HCT116 (cell line): ENCODE measurements at regions not wholly inside any gene's neighbourhood (a gene's known extent, or its start where the extent isn't known, plus 50 kb on each side); places are given as distances from the start of the nearest gene placed in this dataset.

Source experiments
- ATAC-seq: fragments of 200-7000 bp; cut with Tn5 transposase; 2 replicates; pipeline ENCODE4 v1.9.1; 2020; ENCODE audit warnings: mild to moderate bottlenecking, moderate library complexity
- BruUV-seq: library from RNA; stranded (reverse); fragments of 400-500 nt; replicated peaks from 2 replicates; lab custom pipeline; 2021; lab: Mats Ljungman, UMichigan
- CTCF ChIA-PET: fragments of 300-600 bp; sonication (Branson Sonifier 250); formaldehyde crosslinking; loops from one replicate; lab custom pipeline; 2021; ENCODE audit warnings: antibody characterized with exemption; lab: Charles Lee
- POLR2A ChIA-PET: fragments of 300-600, 350-600 bp; sonication (Branson Sonifier 250); formaldehyde crosslinking; loops from one replicate; lab custom pipeline; 2021; ENCODE audit warnings: antibody characterized with exemption; lab: Charles Lee
- RAD21 ChIA-PET, 2 experiments: fragments of 300-600 bp; sonication (Branson Sonifier 250); formaldehyde crosslinking; loops; one replicate each; lab custom pipeline; 2023; ENCODE audit warnings: low total read pairs in 2 of 2; ENCODE audit not compliant: uncharacterized antibody in 2 of 2, unreplicated experiment in 2 of 2, low non-redundant PET in 1 of 2; lab: Charles Lee
- DNase-seq: peaks from one replicate; pipeline ENCODE4 v3.0.0-alpha.2; 2010; ENCODE audit warnings: low read depth, low spot score
- H2AFZ ChIP-seq: fragments of 200-600 bp; shearing (Covaris generic), sonication (generic); 2 replicates; pipeline ENCODE4 v1.6.1; 2017; ENCODE audit warnings: low read depth, mixed run types, mixed read lengths, antibody characterized with exemption, low read length; ENCODE audit not compliant: poor library complexity, severe bottlenecking
- H3K27ac ChIP-seq: 2 replicates; pipeline ENCODE4 v1.5.1; 2012; ENCODE audit warnings: low read depth, low read length
- H3K27me3 ChIP-seq: fragments of 200-600 bp; sonication (generic); 2 replicates; pipeline ENCODE4 v1.6.1; 2016; ENCODE audit warnings: mixed run types, low read length, mixed read lengths; ENCODE audit not compliant: insufficient read depth
- H3K36me3 ChIP-seq, 2 experiments: fragments of 200-500 bp in 1 of 2; fragments of 200-600 bp in 1 of 2; sonication (Bioruptor generic) in 1 of 2; sonication (generic) in 1 of 2; 2 replicates each; pipeline versions ENCODE4 v1.5.1 to v1.6.1; 2014 to 2016; ENCODE audit warnings: low read length in 2 of 2, inconsistent platforms in 1 of 2, mixed read lengths in 1 of 2, mixed run types in 1 of 2; ENCODE audit not compliant: insufficient read depth in 2 of 2, control insufficient read depth in 1 of 2
- H3K4me1 ChIP-seq, 2 experiments: fragments of 200-600 bp in 1 of 2; sonication (generic) in 1 of 2; 2 replicates each; pipeline versions ENCODE4 v1.5.1 to v1.6.1; 2012 to 2017; ENCODE audit warnings: low read length in 2 of 2, inconsistent platforms in 1 of 2, mild to moderate bottlenecking in 1 of 2, mixed read lengths in 1 of 2, mixed run types in 1 of 2, moderate library complexity in 1 of 2; ENCODE audit not compliant: insufficient read depth in 2 of 2, control insufficient read depth in 1 of 2
- H3K4me2 ChIP-seq: fragments of 200-600 bp; sonication (generic); 2 replicates; pipeline ENCODE4 v1.6.1; 2017; ENCODE audit warnings: mixed run types, low read length, mixed read lengths
- H3K4me3 ChIP-seq, 2 experiments: fragments of 200-600 bp in 1 of 2; sonication (generic) in 1 of 2; replicated peaks in 1 of 2; 2 replicates each; pipeline ENCODE4 v1.5.1; 2011 to 2016; ENCODE audit warnings: low read length in 2 of 2, control low read depth in 1 of 2, low read depth in 1 of 2, mild to moderate bottlenecking in 1 of 2, mixed read lengths in 1 of 2, mixed run types in 1 of 2
- H3K79me2 ChIP-seq: fragments of 200-600 bp; sonication (generic); 2 replicates; pipeline ENCODE4 v1.6.1; 2017; ENCODE audit warnings: mild to moderate bottlenecking, mixed run types, low read length, moderate library complexity, mixed read lengths; ENCODE audit not compliant: insufficient read depth
- H3K9ac ChIP-seq: fragments of 200-600 bp; sonication (generic); 2 replicates; pipeline ENCODE4 v1.6.1; 2016; ENCODE audit warnings: low read length, mixed read lengths
- H3K9me2 ChIP-seq: fragments of 200-600 bp; sonication (generic), shearing (Covaris generic); 2 replicates; pipeline ENCODE4 v1.6.1; 2017; ENCODE audit warnings: mixed run types, mild to moderate bottlenecking, moderate library complexity; ENCODE audit not compliant: insufficient read depth
- H3K9me3 ChIP-seq, 2 experiments: fragments of 200-500 bp in 1 of 2; fragments of 200-600 bp in 1 of 2; sonication (Bioruptor generic) in 1 of 2; sonication (generic) in 1 of 2; 2 replicates each; pipeline ENCODE4 v1.6.1; 2014 to 2017; ENCODE audit warnings: low read length in 2 of 2, mixed read lengths in 2 of 2, inconsistent platforms in 1 of 2, low read depth in 1 of 2, mild to moderate bottlenecking in 1 of 2, mixed run types in 1 of 2, moderate library complexity in 1 of 2; ENCODE audit not compliant: control insufficient read depth in 1 of 2, insufficient read depth in 1 of 2
- H4K20me1 ChIP-seq: fragments of 200-600 bp; sonication (generic), shearing (Covaris generic); 2 replicates; pipeline ENCODE4 v1.6.1; 2017; ENCODE audit warnings: mixed run types, mild to moderate bottlenecking, moderate library complexity; ENCODE audit not compliant: insufficient read depth
- CBX3 ChIP-seq: IDR thresholded peaks from 2 replicates; pipeline ENCODE4 v1.6.1; 2012; ENCODE audit warnings: low read depth
- EGR1 ChIP-seq: IDR thresholded peaks from 2 replicates; pipeline ENCODE4 v1.6.1; 2012; ENCODE audit warnings: low read depth
- ELF1 ChIP-seq: IDR thresholded peaks from 2 replicates; pipeline ENCODE4 v1.6.1; 2012; ENCODE audit warnings: low read depth, borderline replicate concordance
- FOSL1 ChIP-seq: IDR thresholded peaks from 2 replicates; pipeline ENCODE4 v1.6.1; 2012; ENCODE audit warnings: low read depth
- MAX ChIP-seq: IDR thresholded peaks from 2 replicates; pipeline ENCODE4 v1.6.1; 2012
- POLR2A ChIP-seq: IDR thresholded peaks from 2 replicates; pipeline ENCODE4 v1.7.0; 2011; ENCODE audit warnings: borderline replicate concordance; ENCODE audit not compliant: insufficient read depth, insufficient read length; ENCODE audit errors: extremely low read depth
- RAD21 ChIP-seq: IDR thresholded peaks from 2 replicates; pipeline ENCODE4 v1.6.1; 2012; ENCODE audit warnings: low read depth, mild to moderate bottlenecking
- REST ChIP-seq: IDR thresholded peaks from 2 replicates; pipeline ENCODE4 v1.6.1; 2012; ENCODE audit warnings: low read depth
- SP1 ChIP-seq: IDR thresholded peaks from 2 replicates; pipeline ENCODE4 v1.6.1; 2012; ENCODE audit warnings: low read depth
- SRF ChIP-seq: IDR thresholded peaks from 2 replicates; pipeline ENCODE4 v1.6.1; 2012; ENCODE audit warnings: low read depth
- ZBTB33 ChIP-seq: IDR thresholded peaks from 2 replicates; pipeline ENCODE4 v1.6.1; 2011; ENCODE audit warnings: mild to moderate bottlenecking, low read length, moderate library complexity; ENCODE audit not compliant: insufficient replicate concordance; ENCODE audit errors: extremely low read depth
- ZFX ChIP-seq: fragments of 450-650 bp; IDR thresholded peaks from 2 replicates; pipeline ENCODE4 v1.6.1; 2017
- ZNF274 ChIP-seq: fragments of 200-500 bp; sonication (Bioruptor generic); IDR thresholded peaks from 2 replicates; pipeline ENCODE4 v1.6.1; 2014; ENCODE audit warnings: mild to moderate bottlenecking, low read depth, low read length, inconsistent platforms
- intact Hi-C: fragments of 100-400 bp; cut with micrococcal nuclease; formaldehyde crosslinking; loops from 2 replicates; pipeline ENCODE4 v1.10.0; 2022

GRCh38 chr9:134525841-134526583 is 115.6 kb upstream of the COL5A1 start:
- no peak for DNase-seq
- no peak overlapping the region for H2AFZ ChIP-seq
- no peak overlapping the region for H3K4me2 ChIP-seq
- BruUV-seq, result no TSS peak
- H3K4me3 ChIP-seq, result no peak overlapping the region
- CTCF ChIA-PET, result no interaction called here
- no peak for TF ChIP-seq RAD21
- TF ChIP-seq POLR2A, result no peak
- TF ChIP-seq ZNF274, result no peak
- no peak for TF ChIP-seq ELF1
- no peak for TF ChIP-seq CBX3
- TF ChIP-seq FOSL1, result no peak
- TF ChIP-seq ZBTB33, result no peak
- TF ChIP-seq MAX, result no peak
- TF ChIP-seq SP1, result no peak
- no peak for TF ChIP-seq EGR1
- TF ChIP-seq ZFX, result no peak
- TF ChIP-seq SRF, result no peak
- no peak for TF ChIP-seq REST
- H3K36me3 ChIP-seq, result no peaks in the 10 kb centered on the region
- H3K9ac ChIP-seq, result no peak overlapping the region
- intact Hi-C loops, result no loop called here
- no peaks in the 10 kb centered on the region for H3K4me1 ChIP-seq
- H3K27me3 ChIP-seq, result peaks cover 3% of the 10 kb centered on the region; the same call in 1 of the 2 replicates
- RAD21 ChIA-PET, result no interaction called here
- no peaks in the 10 kb centered on the region for H3K9me2 ChIP-seq
- H3K79me2 ChIP-seq, result no peaks in the 10 kb centered on the region
- POLR2A ChIA-PET, result no interaction called here
- H4K20me1 ChIP-seq, result no peaks in the 10 kb centered on the region
- H3K9me3 ChIP-seq, result peaks cover 7 to 11% of the 10 kb centered on the region in 2 experiments; a peak in 2 of 4 replicates
- H3K27ac ChIP-seq, result no peak overlapping the region
- no peak for ATAC-seq
